Body of pancreas (tissue), 4 donors: ENCODE measurements at regions not wholly inside any gene's neighbourhood (a gene's known extent, or its start where the extent isn't known, plus 50 kb on each side); places are given as distances from the start of the nearest gene placed in this dataset.

Source experiments
- ATAC-seq: fragments of 150-250 bp; one replicate; pipeline ENCODE4 v1.9.1; 2016
- DNase-seq, 4 donors: peaks; one replicate each; pipeline ENCODE4 v3.0.0-alpha.2; 2019
- H3K27ac ChIP-seq, 4 donors: fragments of 200-600 bp; sonication (generic); 1 replicate in 3 of 4; 2 replicates in 1 of 4; pipeline versions ENCODE4 v1.5.1 to v1.6.1; 2016 to 2019; ENCODE audit warnings: mild to moderate bottlenecking in 1 of 4, mixed read lengths in 1 of 4, moderate library complexity in 1 of 4
- H3K27me3 ChIP-seq, 2 donors: fragments of 200-600 bp; sonication (generic); one replicate each; pipeline ENCODE4 v1.6.0; 2016; ENCODE audit warnings: mild to moderate bottlenecking in 1 of 2
- H3K36me3 ChIP-seq, 2 donors: fragments of 200-600 bp; sonication (generic); replicated peaks in 1 of 2; 2 replicates each; pipeline ENCODE4 v1.5.1; 2016; ENCODE audit warnings: low read depth in 2 of 2; ENCODE audit not compliant: insufficient read depth in 1 of 2
- H3K4me1 ChIP-seq: fragments of 200-600 bp; sonication (generic); one replicate; pipeline ENCODE4 v1.6.0; 2016
- H3K4me3 ChIP-seq, 2 donors: fragments of 200-600 bp; sonication (generic); 1 replicate in 1 of 2; 2 replicates in 1 of 2; pipeline ENCODE4 v1.5.1; 2016 to 2019
- H3K9me3 ChIP-seq, 3 donors: fragments of 200-600 bp; sonication (generic); 1 replicate in 2 of 3; 2 replicates in 1 of 3; pipeline ENCODE4 v1.5.1; 2016
- CTCF ChIP-seq, 7 experiments: fragments of 450-650 bp in 4 of 7; fragments of 200-600 bp in 3 of 7; sonication (generic) in 3 of 7; IDR thresholded peaks; one replicate each; pipeline ENCODE4 v1.5.1; 2016 to 2019; ENCODE audit warnings: antibody characterized with exemption in 7 of 7
- POLR2A ChIP-seq, 3 donors: fragments of 450-650 bp; IDR thresholded peaks; one replicate each; pipeline ENCODE4 v1.6.1; 2016; ENCODE audit warnings: antibody characterized with exemption in 3 of 3, mild to moderate bottlenecking in 2 of 3
- WGBS, 2 donors: methylation state at CpG; one replicate each; pipeline ENCODE4 v1.1.5; 2017; 5-methylcytosine and 5-hydroxymethylcytosine counted together
- intact Hi-C: fragments of 100-400 bp; cut with DNase I; formaldehyde crosslinking; loops from one replicate; pipeline ENCODE4 v1.15.1; 2023

- intact Hi-C loops = no loop called here
- WGBS, 2 donors = 59 to 66% methylated on average over 2 of the region's 2 CpGs
- H3K4me1 ChIP-seq = no peaks in the 10 kb centered on the region
- no peaks in the 10 kb centered on the region for H3K9me3 ChIP-seq
- no peaks in the 10 kb centered on the region for H3K36me3 ChIP-seq
- H3K4me3 ChIP-seq = no peak overlapping the region
- no peak overlapping the region for H3K27ac ChIP-seq
- ATAC-seq (no peak), DNase-seq (no peak)
- TF ChIP-seq POLR2A (IDR thresholded peaks at IDR 0.05) (no peak), CTCF (IDR thresholded peaks at IDR 0.05) (no peak)
- no peaks in the 10 kb centered on the region for H3K27me3 ChIP-seq
Measured at GRCh38 chr12:14059548-14059947, 78.1 kb upstream of the GRIN2B start.

GRCh38 chr12:14065616-14066015, 84.2 kb upstream of the GRIN2B start:
- H3K4me1 ChIP-seq = no peaks in the 10 kb centered on the region
- 11 to 13% methylated on average over 1 of the region's 1 CpG for WGBS, 2 donors
- DNase-seq (no peak), ATAC-seq (no peak)
- TF ChIP-seq CTCF (IDR thresholded peaks at IDR 0.05) (no peak), POLR2A (IDR thresholded peaks at IDR 0.05) (no peak)
- H3K4me3 ChIP-seq = no peak overlapping the region
- H3K36me3 ChIP-seq = no peaks in the 10 kb centered on the region
- H3K27ac ChIP-seq = no peak overlapping the region
- no peaks in the 10 kb centered on the region for H3K27me3 ChIP-seq
- no peaks in the 10 kb centered on the region for H3K9me3 ChIP-seq
- intact Hi-C loops = no loop called here

DNA sequence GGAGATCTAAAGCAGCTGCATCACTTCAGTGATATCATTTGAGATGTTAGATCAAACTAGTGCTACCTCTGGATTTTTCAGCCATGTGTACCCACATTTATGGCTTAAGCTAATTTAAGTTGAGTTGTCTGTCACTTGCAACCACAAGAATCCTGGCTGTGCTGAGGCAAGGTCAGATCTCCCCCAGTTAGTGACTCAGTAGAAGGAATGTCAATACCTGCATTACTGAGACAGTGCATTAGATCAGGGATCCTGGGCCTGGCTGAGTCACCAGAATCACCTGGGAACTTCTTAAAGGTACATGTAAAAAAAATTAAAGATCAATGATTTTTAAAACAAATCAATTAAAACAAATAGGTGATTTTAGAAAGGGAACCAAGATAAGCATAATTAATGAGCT, 84.6 kb upstream of the GRIN2B start:
- Histone ChIP-seq H3K9me3 (no peaks in the 10 kb centered on the region), H3K4me1 (no peaks in the 10 kb centered on the region), H3K4me3 (no peak overlapping the region), H3K27me3 (no peaks in the 10 kb centered on the region), H3K36me3 (no peaks in the 10 kb centered on the region), H3K27ac (no peak overlapping the region)
- ATAC-seq (no peak), DNase-seq (no peak)
- intact Hi-C loops = no loop called here
- TF ChIP-seq CTCF (IDR thresholded peaks at IDR 0.05) = no peak
- TF ChIP-seq POLR2A (IDR thresholded peaks at IDR 0.05) = no peak

DNA sequence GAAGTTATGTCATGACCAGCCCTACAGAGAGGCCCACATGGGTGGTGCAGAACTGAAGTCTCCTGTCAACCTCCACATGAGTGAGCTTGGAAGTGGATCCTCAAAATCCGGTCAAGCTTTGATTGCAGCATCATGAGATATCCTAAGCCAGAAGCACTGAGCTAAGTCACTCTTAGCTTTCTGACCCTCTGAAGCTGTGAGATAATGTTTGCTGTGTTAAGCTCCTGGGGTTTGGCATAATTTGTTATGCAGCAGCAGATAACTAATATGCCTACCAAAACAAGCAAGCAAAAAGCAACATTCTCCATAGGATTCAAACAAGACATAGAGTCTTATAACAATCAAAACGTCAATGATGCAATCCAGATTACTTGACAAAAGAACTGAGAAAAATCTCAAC, 87.6 kb upstream of the GRIN2B start:
- Histone ChIP-seq H3K36me3 (no peaks in the 10 kb centered on the region), H3K9me3 (no peaks in the 10 kb centered on the region), H3K27me3 (no peaks in the 10 kb centered on the region), H3K27ac (no peak overlapping the region), H3K4me1 (no peaks in the 10 kb centered on the region), H3K4me3 (no peak overlapping the region)
- DNase-seq = no peak
- intact Hi-C loops = no loop called here
- ATAC-seq = no peak
- WGBS, 2 donors = 69 to 74% methylated on average over 2 of the region's 2 CpGs
- TF ChIP-seq POLR2A (IDR thresholded peaks at IDR 0.05) = no peak
- no peak for TF ChIP-seq CTCF (IDR thresholded peaks at IDR 0.05)

GRCh38 chr12:14071833-14072232, 90.4 kb upstream of the GRIN2B start:
- no peak overlapping the region for H3K27ac ChIP-seq
- WGBS, 2 donors = 39 to 74% methylated on average over 1 of the region's 1 CpG

More at GRCh38 chr12:14071833-14072232, 90.4 kb upstream of the GRIN2B start:
- no peaks in the 10 kb centered on the region for H3K4me1 ChIP-seq
- intact Hi-C loops = no loop called here
- ATAC-seq (no peak), DNase-seq (no peak)
- H3K4me3 ChIP-seq = no peak overlapping the region
- TF ChIP-seq POLR2A (IDR thresholded peaks at IDR 0.05) (no peak), CTCF (IDR thresholded peaks at IDR 0.05) (no peak)
- H3K27me3 ChIP-seq = no peaks in the 10 kb centered on the region
- H3K9me3 ChIP-seq = no peaks in the 10 kb centered on the region
- H3K36me3 ChIP-seq = no peaks in the 10 kb centered on the region
